ENCODE measurements at regions not wholly inside any gene's neighbourhood (a gene's known extent, or its start where the extent isn't known, plus 50 kb on each side); places are given as distances from the start of the nearest gene placed in this dataset.

DNA sequence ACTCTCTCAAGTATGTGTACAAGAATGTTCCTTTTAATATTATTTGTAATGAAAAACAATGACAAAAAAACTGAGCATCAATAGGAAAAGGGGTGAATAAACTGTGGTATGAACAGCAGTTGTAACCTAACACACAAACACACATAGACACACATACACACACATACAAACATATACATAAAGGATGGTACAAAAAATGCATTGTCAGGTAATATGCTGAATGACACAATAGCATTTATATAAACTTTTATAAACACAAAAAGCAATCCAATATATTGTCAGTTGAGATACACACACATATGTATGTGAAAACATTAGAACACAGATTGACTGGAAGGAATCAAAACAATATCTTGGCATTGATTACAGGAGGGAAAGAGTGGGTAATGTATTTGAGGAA lies 227.0 kb upstream of the ISL1 start:
- no peaks in the 10 kb centered on the region for H3K36me3 ChIP-seq (ENCODE audit: insufficient read depth)
- H3K4me3 ChIP-seq = no peak overlapping the region
- no peaks in the 10 kb centered on the region for H3K9me2 ChIP-seq (ENCODE audit: insufficient read depth)
- Mint-ChIP-seq H3K4me3 (no peak overlapping the region), H3K9me3 (peaks cover 6% of the 10 kb centered on the region; the same call in 2 of the 3 replicates), H3K27me3 (ENCODE audit: insufficient read depth, low read depth, poor library complexity) (no peaks in the 10 kb centered on the region), H3K27ac (no peak overlapping the region), H3K36me3 (ENCODE audit: low read depth) (no peaks in the 10 kb centered on the region; the same call in 2 of the 3 replicates), H3K4me1 (peaks cover 12% of the 10 kb centered on the region; the same call in 2 of the 3 replicates)
- H3F3A ChIP-seq (replicated peaks; ENCODE audit: low read depth) = no peaks in the 10 kb centered on the region
- no peak for TF ChIP-seq EZH2phosphoT487 (IDR thresholded peaks at IDR 0.05; ENCODE audit: unreplicated experiment)
- TF ChIP-seq EZH2 (IDR thresholded peaks at IDR 0.05; ENCODE audit: low read depth, unreplicated experiment) = no peak
- no peak for TF ChIP-seq NANOG (IDR thresholded peaks at IDR 0.05; ENCODE audit: borderline replicate concordance)
- TF ChIP-seq CREB1 (CRISPR knock-in tag; IDR thresholded peaks at IDR 0.05; ENCODE audit: low read depth) = no peak
- no peak for TF ChIP-seq POLR2AphosphoS5 (IDR thresholded peaks at IDR 0.05; ENCODE audit: low read depth)
- TF ChIP-seq ZNF331 (CRISPR knock-in tag; IDR thresholded peaks at IDR 0.05; ENCODE audit: low read depth) = no peak
- TF ChIP-seq ZNF114 (CRISPR knock-in tag; IDR thresholded peaks at IDR 0.05) = no peak
- TF ChIP-seq, protein P1, sequence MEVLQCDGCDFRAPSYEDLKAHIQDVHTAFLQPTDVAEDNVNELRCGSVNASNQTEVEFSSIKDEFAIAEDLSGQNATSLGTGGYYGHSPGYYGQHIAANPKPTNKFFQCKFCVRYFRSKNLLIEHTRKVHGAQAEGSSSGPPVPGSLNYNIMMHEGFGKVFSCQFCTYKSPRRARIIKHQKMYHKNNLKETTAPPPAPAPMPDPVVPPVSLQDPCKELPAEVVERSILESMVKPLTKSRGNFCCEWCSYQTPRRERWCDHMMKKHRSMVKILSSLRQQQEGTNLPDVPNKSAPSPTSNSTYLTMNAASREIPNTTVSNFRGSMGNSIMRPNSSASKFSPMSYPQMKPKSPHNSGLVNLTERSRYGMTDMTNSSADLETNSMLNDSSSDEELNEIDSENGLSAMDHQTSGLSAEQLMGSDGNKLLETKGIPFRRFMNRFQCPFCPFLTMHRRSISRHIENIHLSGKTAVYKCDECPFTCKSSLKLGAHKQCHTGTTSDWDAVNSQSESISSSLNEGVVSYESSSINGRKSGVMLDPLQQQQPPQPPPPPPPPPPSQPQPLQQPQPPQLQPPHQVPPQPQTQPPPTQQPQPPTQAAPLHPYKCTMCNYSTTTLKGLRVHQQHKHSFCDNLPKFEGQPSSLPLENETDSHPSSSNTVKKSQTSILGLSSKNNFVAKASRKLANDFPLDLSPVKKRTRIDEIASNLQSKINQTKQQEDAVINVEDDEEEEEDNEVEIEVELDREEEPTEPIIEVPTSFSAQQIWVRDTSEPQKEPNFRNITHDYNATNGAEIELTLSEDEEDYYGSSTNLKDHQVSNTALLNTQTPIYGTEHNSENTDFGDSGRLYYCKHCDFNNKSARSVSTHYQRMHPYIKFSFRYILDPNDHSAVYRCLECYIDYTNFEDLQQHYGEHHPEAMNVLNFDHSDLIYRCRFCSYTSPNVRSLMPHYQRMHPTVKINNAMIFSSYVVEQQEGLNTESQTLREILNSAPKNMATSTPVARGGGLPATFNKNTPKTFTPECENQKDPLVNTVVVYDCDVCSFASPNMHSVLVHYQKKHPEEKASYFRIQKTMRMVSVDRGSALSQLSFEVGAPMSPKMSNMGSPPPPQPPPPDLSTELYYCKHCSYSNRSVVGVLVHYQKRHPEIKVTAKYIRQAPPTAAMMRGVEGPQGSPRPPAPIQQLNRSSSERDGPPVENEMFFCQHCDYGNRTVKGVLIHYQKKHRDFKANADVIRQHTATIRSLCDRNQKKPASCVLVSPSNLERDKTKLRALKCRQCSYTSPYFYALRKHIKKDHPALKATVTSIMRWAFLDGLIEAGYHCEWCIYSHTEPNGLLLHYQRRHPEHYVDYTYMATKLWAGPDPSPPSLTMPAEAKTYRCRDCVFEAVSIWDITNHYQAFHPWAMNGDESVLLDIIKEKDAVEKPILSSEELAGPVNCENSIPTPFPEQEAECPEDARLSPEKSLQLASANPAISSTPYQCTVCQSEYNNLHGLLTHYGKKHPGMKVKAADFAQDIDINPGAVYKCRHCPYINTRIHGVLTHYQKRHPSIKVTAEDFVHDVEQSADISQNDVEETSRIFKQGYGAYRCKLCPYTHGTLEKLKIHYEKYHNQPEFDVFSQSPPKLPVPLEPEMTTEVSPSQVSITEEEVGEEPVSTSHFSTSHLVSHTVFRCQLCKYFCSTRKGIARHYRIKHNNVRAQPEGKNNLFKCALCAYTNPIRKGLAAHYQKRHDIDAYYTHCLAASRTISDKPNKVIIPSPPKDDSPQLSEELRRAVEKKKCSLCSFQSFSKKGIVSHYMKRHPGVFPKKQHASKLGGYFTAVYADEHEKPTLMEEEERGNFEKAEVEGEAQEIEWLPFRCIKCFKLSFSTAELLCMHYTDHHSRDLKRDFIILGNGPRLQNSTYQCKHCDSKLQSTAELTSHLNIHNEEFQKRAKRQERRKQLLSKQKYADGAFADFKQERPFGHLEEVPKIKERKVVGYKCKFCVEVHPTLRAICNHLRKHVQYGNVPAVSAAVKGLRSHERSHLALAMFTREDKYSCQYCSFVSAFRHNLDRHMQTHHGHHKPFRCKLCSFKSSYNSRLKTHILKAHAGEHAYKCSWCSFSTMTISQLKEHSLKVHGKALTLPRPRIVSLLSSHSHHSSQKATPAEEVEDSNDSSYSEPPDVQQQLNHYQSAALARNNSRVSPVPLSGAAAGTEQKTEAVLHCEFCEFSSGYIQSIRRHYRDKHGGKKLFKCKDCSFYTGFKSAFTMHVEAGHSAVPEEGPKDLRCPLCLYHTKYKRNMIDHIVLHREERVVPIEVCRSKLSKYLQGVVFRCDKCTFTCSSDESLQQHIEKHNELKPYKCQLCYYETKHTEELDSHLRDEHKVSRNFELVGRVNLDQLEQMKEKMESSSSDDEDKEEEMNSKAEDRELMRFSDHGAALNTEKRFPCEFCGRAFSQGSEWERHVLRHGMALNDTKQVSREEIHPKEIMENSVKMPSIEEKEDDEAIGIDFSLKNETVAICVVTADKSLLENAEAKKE (CRISPR knock-in tag; IDR thresholded peaks at IDR 0.05) = no peak
- TF ChIP-seq ETS1 (IDR thresholded peaks at IDR 0.05) = no peak
- TF ChIP-seq JUNB (IDR thresholded peaks at IDR 0.05; ENCODE audit: unreplicated experiment) = no peak
- TF ChIP-seq, protein P2, sequence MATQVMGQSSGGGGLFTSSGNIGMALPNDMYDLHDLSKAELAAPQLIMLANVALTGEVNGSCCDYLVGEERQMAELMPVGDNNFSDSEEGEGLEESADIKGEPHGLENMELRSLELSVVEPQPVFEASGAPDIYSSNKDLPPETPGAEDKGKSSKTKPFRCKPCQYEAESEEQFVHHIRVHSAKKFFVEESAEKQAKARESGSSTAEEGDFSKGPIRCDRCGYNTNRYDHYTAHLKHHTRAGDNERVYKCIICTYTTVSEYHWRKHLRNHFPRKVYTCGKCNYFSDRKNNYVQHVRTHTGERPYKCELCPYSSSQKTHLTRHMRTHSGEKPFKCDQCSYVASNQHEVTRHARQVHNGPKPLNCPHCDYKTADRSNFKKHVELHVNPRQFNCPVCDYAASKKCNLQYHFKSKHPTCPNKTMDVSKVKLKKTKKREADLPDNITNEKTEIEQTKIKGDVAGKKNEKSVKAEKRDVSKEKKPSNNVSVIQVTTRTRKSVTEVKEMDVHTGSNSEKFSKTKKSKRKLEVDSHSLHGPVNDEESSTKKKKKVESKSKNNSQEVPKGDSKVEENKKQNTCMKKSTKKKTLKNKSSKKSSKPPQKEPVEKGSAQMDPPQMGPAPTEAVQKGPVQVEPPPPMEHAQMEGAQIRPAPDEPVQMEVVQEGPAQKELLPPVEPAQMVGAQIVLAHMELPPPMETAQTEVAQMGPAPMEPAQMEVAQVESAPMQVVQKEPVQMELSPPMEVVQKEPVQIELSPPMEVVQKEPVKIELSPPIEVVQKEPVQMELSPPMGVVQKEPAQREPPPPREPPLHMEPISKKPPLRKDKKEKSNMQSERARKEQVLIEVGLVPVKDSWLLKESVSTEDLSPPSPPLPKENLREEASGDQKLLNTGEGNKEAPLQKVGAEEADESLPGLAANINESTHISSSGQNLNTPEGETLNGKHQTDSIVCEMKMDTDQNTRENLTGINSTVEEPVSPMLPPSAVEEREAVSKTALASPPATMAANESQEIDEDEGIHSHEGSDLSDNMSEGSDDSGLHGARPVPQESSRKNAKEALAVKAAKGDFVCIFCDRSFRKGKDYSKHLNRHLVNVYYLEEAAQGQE (IDR thresholded peaks at IDR 0.05; ENCODE audit: unreplicated experiment) = no peak
- TF ChIP-seq, protein P3, sequence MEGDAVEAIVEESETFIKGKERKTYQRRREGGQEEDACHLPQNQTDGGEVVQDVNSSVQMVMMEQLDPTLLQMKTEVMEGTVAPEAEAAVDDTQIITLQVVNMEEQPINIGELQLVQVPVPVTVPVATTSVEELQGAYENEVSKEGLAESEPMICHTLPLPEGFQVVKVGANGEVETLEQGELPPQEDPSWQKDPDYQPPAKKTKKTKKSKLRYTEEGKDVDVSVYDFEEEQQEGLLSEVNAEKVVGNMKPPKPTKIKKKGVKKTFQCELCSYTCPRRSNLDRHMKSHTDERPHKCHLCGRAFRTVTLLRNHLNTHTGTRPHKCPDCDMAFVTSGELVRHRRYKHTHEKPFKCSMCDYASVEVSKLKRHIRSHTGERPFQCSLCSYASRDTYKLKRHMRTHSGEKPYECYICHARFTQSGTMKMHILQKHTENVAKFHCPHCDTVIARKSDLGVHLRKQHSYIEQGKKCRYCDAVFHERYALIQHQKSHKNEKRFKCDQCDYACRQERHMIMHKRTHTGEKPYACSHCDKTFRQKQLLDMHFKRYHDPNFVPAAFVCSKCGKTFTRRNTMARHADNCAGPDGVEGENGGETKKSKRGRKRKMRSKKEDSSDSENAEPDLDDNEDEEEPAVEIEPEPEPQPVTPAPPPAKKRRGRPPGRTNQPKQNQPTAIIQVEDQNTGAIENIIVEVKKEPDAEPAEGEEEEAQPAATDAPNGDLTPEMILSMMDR (conservative IDR thresholded peaks at IDR 0.05; ENCODE audit: low read depth in 2 of 2) = no peak
- no peak for TF ChIP-seq STAT1 (IDR thresholded peaks at IDR 0.05; ENCODE audit: unreplicated experiment)
- DNase-seq (ENCODE audit: low spot score) (no peak), ATAC-seq (no peak)
- H3K27me3 ChIP-seq (ENCODE audit: insufficient read depth) = no peaks in the 10 kb centered on the region
- no peaks in the 10 kb centered on the region for H4K20me1 ChIP-seq (replicated peaks; ENCODE audit: insufficient read depth)
- H3K79me2 ChIP-seq (replicated peaks; ENCODE audit: insufficient read depth) = no peaks in the 10 kb centered on the region
- H3K4me2 ChIP-seq = no peak overlapping the region
- peaks cover 5% of the 10 kb centered on the region for H3K4me1 ChIP-seq (ENCODE audit: insufficient read depth)
- no peak overlapping the region for H3K27ac ChIP-seq (ENCODE audit: low read depth)
- no peak overlapping the region for H2AFZ ChIP-seq

Measured in GM23338 (cell line).